GM23338 (cell line): ENCODE measurements at regions not wholly inside any gene's neighbourhood (a gene's known extent, or its start where the extent isn't known, plus 50 kb on each side); places are given as distances from the start of the nearest gene placed in this dataset.

ENCODE experiments used
- CREB1 ChIP-seq: fragments of 250-450 bp; sonication (Bioruptor Pico); IDR thresholded peaks from 2 replicates; pipeline ENCODE4 v1.5.0; 2020; ENCODE audit warnings: low read depth, mild to moderate bottlenecking, moderate library complexity
- CTCF ChIP-seq, 2 experiments: fragments of 200-600 bp in 1 of 2; sonication (generic) in 1 of 2; conservative IDR thresholded peaks; 2 replicates each; pipeline versions ENCODE4 v1.5.1 to v1.6.1; 2016 to 2017; ENCODE audit warnings: antibody characterized with exemption in 2 of 2, low read depth in 2 of 2, mild to moderate bottlenecking in 2 of 2, moderate library complexity in 1 of 2
- EZH2 ChIP-seq: fragments of 200-600 bp; sonication (generic); IDR thresholded peaks from one replicate; pipeline ENCODE4 v1.8.0; 2017; ENCODE audit warnings: antibody characterized with exemption, mild to moderate bottlenecking, low read depth; ENCODE audit not compliant: unreplicated experiment
- NANOG ChIP-seq: IDR thresholded peaks from 2 replicates; pipeline ENCODE4 v1.6.1; 2016; ENCODE audit warnings: antibody characterized with exemption, borderline replicate concordance
- REST ChIP-seq: IDR thresholded peaks from one replicate; pipeline ENCODE4 v1.6.1; 2018; ENCODE audit warnings: antibody characterized with exemption; ENCODE audit not compliant: unreplicated experiment
- STAT1 ChIP-seq: IDR thresholded peaks from one replicate; pipeline ENCODE4 v1.6.1; 2016; ENCODE audit warnings: antibody characterized with exemption; ENCODE audit not compliant: unreplicated experiment
- ZNF114 ChIP-seq: fragments of 250-450 bp; sonication (Bioruptor Pico); IDR thresholded peaks from 2 replicates; pipeline ENCODE4 v1.5.0; 2020; ENCODE audit warnings: mild to moderate bottlenecking, moderate library complexity
- ZNF331 ChIP-seq: fragments of 250-450 bp; sonication (Bioruptor Pico); IDR thresholded peaks from 2 replicates; pipeline ENCODE4 v1.5.0; 2020; ENCODE audit warnings: low read depth, mild to moderate bottlenecking, moderate library complexity
- ZNF462 ChIP-seq: fragments of 250-450 bp; sonication (Bioruptor Pico); IDR thresholded peaks from 2 replicates; pipeline ENCODE4 v1.5.0; 2020; ENCODE audit warnings: mild to moderate bottlenecking, moderate library complexity

- TF ChIP-seq ZNF462 (CRISPR knock-in tag): no peak
- TF ChIP-seq ZNF331 (CRISPR knock-in tag): no peak
- TF ChIP-seq STAT1: no peak
- no peak for TF ChIP-seq EZH2
- no peak for TF ChIP-seq CTCF (conservative IDR thresholded peaks at IDR 0.05; ENCODE audit: low read depth in 2 of 2)
- no peak for TF ChIP-seq REST
- TF ChIP-seq NANOG: no peak
- TF ChIP-seq ZNF114 (CRISPR knock-in tag): no peak
- no peak for TF ChIP-seq CREB1 (CRISPR knock-in tag)
These were observed 985.1 kb upstream of the LRRN3 start (continued) for GRCh38 chr7:110105840-110106239.
